HG03175 (cell line): ENCODE measurements at regions not wholly inside any gene's neighbourhood (a gene's known extent, or its start where the extent isn't known, plus 50 kb on each side); places are given as distances from the start of the nearest gene placed in this dataset.
A peak's percentile ranks its signal among the peaks of the same experiment; 100 is the strongest.

Source experiments
- ATAC-seq: cut with Tn5 transposase; IDR thresholded peaks from one replicate; pipeline ENCODE4 v1.9.1; 2021; ENCODE audit warnings: mild to moderate bottlenecking, moderate library complexity; ENCODE audit not compliant: unreplicated experiment

DNA sequence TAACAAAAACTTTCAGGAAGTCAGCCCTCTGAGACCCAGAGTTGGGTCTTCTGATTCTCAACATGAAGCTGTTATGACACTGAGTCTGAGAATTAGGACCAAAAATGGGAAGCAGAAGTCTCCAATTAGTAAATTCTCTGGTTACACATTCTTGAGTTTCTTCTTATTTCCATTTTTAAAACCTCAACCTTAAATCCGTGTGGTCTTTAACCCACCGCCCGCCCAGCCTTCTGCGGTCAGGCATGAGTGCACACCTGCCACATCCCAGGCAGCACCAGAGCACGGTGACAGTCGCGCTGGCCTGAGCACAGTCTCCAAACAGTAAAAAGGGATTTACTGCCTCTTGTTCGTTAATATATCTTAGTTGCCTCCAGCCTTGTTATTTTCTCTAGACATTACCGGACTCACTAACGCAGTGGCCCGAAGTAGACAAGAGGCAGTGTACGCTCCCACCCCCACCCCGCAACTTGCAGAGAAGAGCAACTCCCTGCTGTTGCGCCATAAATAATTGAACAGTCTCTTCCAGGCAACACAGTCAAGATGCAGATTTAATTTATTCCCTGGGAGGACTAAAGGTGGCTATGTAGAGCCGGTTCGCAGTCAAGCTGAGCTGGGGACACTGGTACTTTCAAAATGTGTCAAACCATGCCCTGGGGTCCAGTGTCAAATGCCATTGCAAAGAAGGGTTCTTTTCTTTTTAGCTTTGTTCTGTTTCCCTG lies 147.0 kb upstream of the CELF2 start:
- peak; percentile 40 for ATAC-seq

GRCh38 chr10:10871352-10871751 lies 146.3 kb upstream of the CELF2 start:
- ATAC-seq = no peak

- no peak for ATAC-seq
Measured at GRCh38 chr10:10872035-10872673, 145.5 kb upstream of the CELF2 start.

DNA sequence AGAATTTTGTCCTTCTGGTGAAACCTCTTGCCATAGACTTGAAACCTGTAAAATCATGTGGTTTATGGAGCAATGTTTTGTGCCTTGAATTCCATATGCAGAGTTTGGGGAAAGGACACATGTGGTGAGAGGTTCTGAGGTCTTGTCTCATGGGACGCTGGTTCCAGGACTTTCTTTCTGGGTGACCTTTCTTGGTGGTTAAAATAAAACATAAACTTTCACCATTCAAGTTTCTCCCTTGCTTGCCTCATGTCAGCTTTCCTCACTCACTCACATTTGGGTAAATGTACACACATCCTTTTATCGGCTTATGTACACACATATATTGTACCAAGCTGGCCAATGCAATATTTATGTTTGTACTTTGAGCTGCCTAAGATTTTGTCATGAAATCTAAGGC lies 144.9 kb upstream of the CELF2 start:
- no peak for ATAC-seq

DNA sequence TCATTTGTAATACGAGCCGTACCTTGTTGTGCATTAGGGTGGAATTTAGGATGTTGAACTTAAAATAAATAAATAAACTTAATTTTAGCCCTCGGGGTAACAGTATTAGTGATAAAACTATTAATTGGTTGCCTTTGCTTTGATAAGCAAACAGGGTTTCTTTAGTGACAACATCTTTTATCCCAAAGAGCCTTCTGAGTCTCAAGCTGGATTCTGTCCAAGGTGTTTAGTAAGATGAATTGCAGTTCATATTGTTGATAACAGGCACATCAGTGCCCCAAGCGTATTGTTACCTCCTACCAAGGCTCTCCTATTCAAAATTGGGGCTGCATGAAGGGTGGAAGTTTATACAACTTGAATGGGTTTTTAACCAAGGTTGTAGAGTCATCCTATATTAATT lies 144.4 kb upstream of the CELF2 start:
- ATAC-seq = no peak

- no peak for ATAC-seq
Measured at GRCh38 chr10:10873915-10874314, 143.8 kb upstream of the CELF2 start.

- ATAC-seq = no peak
Measured at GRCh38 chr10:10878963-10879362, 138.7 kb upstream of the CELF2 start.

DNA sequence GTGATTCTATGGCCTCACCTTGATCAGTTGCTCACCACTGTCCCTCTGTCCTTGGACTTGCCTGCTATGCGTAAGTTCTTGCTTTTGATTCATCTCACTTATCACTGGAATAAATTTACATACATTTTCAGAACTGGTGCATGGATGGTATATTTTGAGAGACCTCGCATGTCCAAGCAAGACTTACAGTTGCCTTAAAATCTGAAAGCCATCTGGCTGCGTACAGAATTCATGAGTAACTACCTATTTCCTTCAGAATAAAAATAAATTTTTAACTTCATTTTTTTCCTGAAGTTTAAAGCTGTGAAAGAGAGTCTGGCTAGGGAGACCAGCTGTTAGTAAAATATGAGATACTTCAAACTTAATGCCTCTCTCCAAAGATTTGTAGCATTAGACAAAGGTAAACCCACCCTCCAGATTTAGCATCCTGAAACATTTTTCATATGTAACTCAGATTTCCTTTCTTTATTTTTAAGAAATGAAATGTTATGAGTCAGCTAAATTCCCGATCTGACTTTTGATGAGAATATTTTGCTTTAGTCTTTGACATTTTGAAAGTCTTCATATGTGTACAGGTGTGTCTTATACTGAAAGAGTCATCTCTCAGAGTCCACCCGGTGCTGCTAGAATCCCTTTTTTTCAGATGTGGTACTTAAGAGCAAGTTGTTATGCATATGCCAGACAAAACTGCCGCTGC lies 136.4 kb upstream of the CELF2 start:
- ATAC-seq = no peak

DNA sequence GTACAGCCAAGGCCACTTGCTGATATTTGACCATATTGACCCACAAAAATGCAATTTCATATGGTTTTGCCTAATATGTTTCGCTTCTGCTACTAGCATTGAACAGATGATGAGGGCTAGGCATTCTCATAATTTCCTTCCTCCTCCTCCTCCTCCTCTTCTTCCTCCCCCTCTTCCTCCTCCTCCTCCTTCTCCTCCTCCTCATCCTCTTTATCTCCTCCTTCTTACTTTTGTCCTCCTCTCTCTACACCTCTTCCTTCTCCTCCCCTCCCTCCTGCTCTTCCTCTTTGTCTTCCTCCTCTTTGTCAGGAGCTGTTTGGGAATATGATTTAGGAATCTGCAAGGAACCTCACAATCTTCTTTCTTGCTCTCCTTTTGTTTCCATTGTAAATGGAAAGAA lies 133.9 kb upstream of the CELF2 start:
- ATAC-seq = no peak

DNA sequence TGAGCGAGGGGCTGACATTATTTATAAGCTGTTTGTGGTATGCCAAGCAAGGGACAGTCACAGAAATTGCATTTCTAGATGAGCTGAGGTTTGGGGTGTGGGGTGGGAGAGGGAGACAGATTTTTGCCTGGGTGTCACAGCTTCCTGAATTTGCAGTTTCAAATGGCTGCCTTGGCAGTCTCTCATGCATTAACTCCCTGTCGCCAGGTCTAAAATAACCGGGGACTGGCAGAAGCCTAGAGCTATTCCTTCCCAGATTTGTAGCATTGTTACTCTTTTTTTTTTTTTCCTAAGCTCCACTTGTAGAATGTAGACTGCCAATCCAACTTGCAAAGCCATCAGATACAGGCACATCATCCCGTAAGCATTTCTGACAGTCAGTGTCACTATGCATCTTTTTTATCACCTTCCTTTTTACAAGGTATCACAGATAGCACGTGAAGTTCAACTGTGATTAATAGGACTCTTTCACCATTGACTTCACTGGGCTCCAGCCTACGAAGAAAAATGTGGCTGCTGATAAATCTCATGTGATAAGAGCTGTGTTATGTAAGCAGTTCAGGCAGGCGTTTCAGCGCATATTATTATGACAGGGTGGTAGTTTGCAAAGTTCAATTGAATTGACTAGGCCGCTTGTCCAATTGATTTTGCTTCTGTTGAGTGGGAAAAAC lies 130.7 kb upstream of the CELF2 start:
- ATAC-seq = no peak

- no peak for ATAC-seq
Measured at GRCh38 chr10:10891124-10892082, 126.3 kb upstream of the CELF2 start.

DNA sequence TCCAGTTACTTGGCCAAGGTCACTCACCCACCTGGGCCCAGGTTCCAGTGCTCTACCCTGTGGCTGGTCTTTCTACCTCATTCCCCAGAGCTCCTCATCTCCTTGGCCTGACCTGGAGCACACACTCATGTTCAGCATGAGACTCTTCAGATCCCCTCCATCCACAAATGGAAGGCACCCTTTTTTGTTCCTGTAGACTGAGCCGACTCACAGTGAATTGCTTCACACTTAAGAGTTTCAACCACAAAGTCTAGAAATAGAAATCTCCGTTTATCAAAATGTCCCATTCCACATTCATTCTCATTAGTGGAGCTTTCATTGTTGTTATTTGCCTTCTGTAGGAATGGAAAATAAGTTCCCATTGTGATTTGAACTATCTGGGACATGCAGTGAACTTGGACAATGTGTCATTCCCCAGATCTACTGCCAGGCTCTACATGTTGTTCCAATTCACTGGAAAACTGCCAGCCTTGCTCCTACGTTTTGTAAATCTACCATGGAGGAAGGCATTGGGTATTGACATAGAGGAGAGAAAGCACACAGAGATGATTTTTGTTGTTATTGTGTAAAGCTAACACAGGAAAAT lies 125.3 kb upstream of the CELF2 start:
- no peak for ATAC-seq

- ATAC-seq = no peak
Measured at GRCh38 chr10:10897400-10897799, 120.3 kb upstream of the CELF2 start.

DNA sequence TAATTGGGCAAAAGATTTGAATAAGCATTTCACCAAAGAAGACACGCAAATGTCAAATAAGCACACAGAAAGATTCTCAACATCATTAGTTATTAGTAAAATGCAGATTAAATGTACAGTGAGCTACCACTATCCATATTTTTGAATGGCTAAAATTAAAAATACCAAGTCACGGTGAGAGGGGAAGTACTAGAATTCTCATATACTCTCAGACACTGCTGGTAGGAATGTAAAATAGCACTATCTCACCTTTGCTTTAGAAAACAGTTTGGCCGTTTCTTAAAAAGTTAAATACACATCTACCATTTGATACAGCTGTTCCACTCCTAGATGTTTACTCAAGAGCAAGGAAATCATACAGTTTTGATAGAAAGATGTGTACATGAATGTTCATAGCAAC lies 115.8 kb upstream of the CELF2 start:
- ATAC-seq = no peak

- ATAC-seq = no peak
Measured at GRCh38 chr10:10902951-10903350, 114.7 kb upstream of the CELF2 start.

DNA sequence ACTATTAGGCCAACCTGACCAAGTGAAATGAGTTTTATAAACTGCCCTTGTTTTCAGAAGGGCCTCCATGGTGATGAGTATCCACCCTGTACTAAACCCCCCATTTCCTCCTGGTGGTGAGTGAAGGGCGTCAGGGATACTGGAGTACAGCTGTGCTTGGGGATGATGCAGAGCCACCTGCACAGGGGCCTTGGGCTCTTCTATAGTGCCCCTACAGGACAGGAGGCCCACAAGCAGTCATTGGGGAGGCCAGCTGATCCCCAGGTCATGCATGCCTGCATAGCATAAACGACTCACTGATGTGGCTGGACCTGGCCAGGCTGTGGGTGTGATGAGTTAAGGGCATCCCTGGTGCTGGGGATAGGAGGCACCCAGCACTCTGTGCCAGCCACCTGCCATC lies 114.1 kb upstream of the CELF2 start:
- no peak for ATAC-seq

DNA sequence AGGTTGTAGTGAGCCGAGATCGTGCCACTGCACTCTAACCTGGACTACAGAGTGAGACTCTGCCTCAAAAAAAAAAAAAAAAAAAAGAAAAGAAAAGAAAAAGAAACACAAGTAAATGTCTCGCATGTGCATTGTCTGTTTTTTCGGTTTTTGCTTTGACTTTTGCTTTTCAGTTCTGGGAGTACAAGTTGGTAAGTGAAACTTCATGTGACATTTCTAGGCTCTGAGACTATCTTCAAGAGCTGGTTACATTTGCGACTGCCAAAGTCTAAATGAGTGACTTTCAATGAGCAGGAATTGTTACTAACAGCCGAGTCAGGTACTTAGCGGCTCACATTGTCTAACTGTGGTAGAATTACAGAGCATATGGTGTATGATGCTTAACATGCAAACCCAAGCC lies 107.0 kb upstream of the CELF2 start:
- no peak for ATAC-seq

DNA sequence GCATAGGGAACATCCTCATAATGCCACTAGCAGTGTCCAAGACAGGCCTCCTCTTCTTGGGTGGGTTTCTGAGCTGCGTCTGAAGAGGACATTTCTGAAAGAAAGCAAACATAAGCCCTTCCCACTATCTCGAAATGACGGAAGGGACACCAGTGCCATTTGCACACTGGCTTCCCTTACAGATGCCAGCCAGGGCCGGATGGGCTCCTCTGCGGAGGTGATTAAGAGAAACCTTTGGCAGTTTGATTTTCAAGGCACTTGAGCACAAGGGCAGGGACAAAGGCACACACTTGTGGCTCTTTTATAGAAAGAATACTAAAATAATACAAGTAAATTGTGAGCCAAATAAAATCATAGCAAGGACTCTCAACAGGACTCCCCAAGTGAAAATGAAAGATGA lies 106.6 kb upstream of the CELF2 start:
- no peak for ATAC-seq

GRCh38 chr10:10911471-10911921 lies 106.2 kb upstream of the CELF2 start:
- no peak for ATAC-seq

DNA sequence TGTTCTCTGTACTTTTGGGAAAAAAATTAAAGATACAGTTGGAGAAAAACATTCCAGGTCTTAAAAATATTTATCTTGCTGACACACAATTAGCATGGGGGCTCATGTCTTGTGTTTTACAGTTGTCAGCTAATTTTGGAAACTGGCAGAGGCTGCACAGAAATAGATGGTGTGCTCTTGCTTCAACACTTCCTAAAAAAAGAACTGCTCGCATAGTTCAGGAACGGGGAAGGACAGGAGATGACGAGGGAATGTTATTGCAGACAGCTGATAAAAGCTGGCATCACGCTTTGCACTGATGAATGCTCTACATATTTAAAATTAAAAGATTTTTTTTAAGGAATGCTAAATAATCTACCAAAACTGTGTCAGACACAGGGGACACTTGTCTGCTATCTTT lies 103.5 kb upstream of the CELF2 start:
- no peak for ATAC-seq
